Stimulated activated naive CD8-positive, alpha-beta T cell treated with anti-CD3 and anti-CD28 coated beads, Interleukin-15, Interleukin-2, amounts not matched to agents 100 U/mL and 50 U/mL, for 24 hours (primary cell): ENCODE measurements at regions not wholly inside any gene's neighbourhood (a gene's known extent, or its start where the extent isn't known, plus 50 kb on each side); places are given as distances from the start of the nearest gene placed in this dataset.

Source experiments
- ATAC-seq: fragments of 150-1000 bp; cut with Tn5 transposase; one replicate; pipeline ENCODE4 v1.10.0; 2021
- DNase-seq: peaks from one replicate; pipeline ENCODE4 v3.0.0; 2021

- ATAC-seq (peak; percentile 70), DNase-seq (no peak)
Measured at GRCh38 chr2:222797871-222798270, 63.0 kb upstream of the ACSL3 start.

- DNase-seq (no peak), ATAC-seq (no peak)
Measured at GRCh38 chr2:222798528-222798927, 62.3 kb upstream of the ACSL3 start.

GRCh38 chr2:222799262-222799918 lies 61.4 kb upstream of the ACSL3 start:
- no peak for ATAC-seq

GRCh38 chr2:222802514-222803196 lies 58.2 kb upstream of the ACSL3 start:
- ATAC-seq (no peak), DNase-seq (no peak)

More at GRCh38 chr2:222799262-222799918, 61.4 kb upstream of the ACSL3 start:
- DNase-seq = no peak

GRCh38 chr2:222804351-222804750 lies 56.5 kb upstream of the ACSL3 start:
- no peak for ATAC-seq
- DNase-seq = no peak

GRCh38 chr2:222805591-222806304 lies 55.1 kb upstream of the ACSL3 start:
- ATAC-seq (no peak), DNase-seq (no peak)

- ATAC-seq (no peak), DNase-seq (no peak)
Measured at GRCh38 chr2:222806526-222807137, 54.2 kb upstream of the ACSL3 start.

GRCh38 chr2:222807431-222807830 lies 53.4 kb upstream of the ACSL3 start:
- DNase-seq (no peak), ATAC-seq (no peak)

GRCh38 chr2:222809582-222809981 lies 51.3 kb upstream of the ACSL3 start:
- no peak for DNase-seq
- no peak for ATAC-seq

- no peak for DNase-seq
- ATAC-seq = no peak
Measured at GRCh38 chr2:222810044-222810443, 50.8 kb upstream of the ACSL3 start.
